ENCODE measurements at regions not wholly inside any gene's neighbourhood (a gene's known extent, or its start where the extent isn't known, plus 50 kb on each side); places are given as distances from the start of the nearest gene placed in this dataset.

- TF ChIP-seq TCF7L2 (IDR thresholded peaks at IDR 0.05; ENCODE audit: borderline replicate concordance, extremely low read depth, insufficient read depth, insufficient read length) = no peak
- no peak for TF ChIP-seq POLR2AphosphoS5 (IDR thresholded peaks at IDR 0.05; ENCODE audit: low read depth, low read length)
- no peak for TF ChIP-seq POLR2A (IDR thresholded peaks at IDR 0.05; ENCODE audit: borderline replicate concordance, extremely low read depth, insufficient read depth, insufficient read length)
- no peak for TF ChIP-seq ZFX (IDR thresholded peaks at IDR 0.05)
Measured at GRCh38 chr2:207387001-207387571, 142.7 kb upstream of the CREB1 start (continued).

- H3K27me3 ChIP-seq (ENCODE audit: insufficient read depth, low read length) = no peaks in the 10 kb centered on the region
- no peak overlapping the region for H3K9ac ChIP-seq (ENCODE audit: low read length)
- no peak overlapping the region for H3K4me3 ChIP-seq (replicated peaks in 1 of 2; ENCODE audit: low read depth in 1 of 2, low read length in 2 of 2)
- no peaks in the 10 kb centered on the region for H3K9me3 ChIP-seq (ENCODE audit: control insufficient read depth in 1 of 2, insufficient read depth in 1 of 2, low read depth in 1 of 2, low read length in 2 of 2)
- ATAC-seq (no peak), DNase-seq (ENCODE audit: low read depth, low spot score) (no peak)
- H3K9me2 ChIP-seq (ENCODE audit: insufficient read depth) = no peaks in the 10 kb centered on the region
- peaks cover 9 to 22% of the 10 kb centered on the region in 2 experiments for H3K4me1 ChIP-seq (ENCODE audit: control insufficient read depth in 1 of 2, insufficient read depth in 2 of 2, low read length in 2 of 2)
- POLR2A ChIA-PET = no interaction called here
- H3K36me3 ChIP-seq (ENCODE audit: control insufficient read depth in 1 of 2, insufficient read depth in 2 of 2, low read length in 2 of 2) = no peaks in the 10 kb centered on the region
- H3K4me2 ChIP-seq (ENCODE audit: low read length) = no peak overlapping the region
- H4K20me1 ChIP-seq (ENCODE audit: insufficient read depth) = no peaks in the 10 kb centered on the region
- no peaks in the 10 kb centered on the region for H3K79me2 ChIP-seq (ENCODE audit: insufficient read depth, low read length)
- RAD21 ChIA-PET (ENCODE audit: low non-redundant PET in 1 of 2, low total read pairs in 2 of 2, uncharacterized antibody in 2 of 2, unreplicated experiment in 2 of 2) = interaction anchor here in 1 of 2 experiments (0.6 kb wide), 1 partner anchor 93 kb away, joined by 3 read pairs; no protein-coding TSS in a partner anchor
- no peak overlapping the region for H3K27ac ChIP-seq (ENCODE audit: low read depth, low read length)
- intact Hi-C loops (cut with micrococcal nuclease) = no loop called here
- TF ChIP-seq MAX (IDR thresholded peaks at IDR 0.05) = no peak
- TF ChIP-seq SP1 (IDR thresholded peaks at IDR 0.05; ENCODE audit: low read depth) = no peak
- TF ChIP-seq YY1 (IDR thresholded peaks at IDR 0.05; ENCODE audit: extremely low read depth, insufficient replicate concordance, low read depth, low read length) = no peak
- no peak for TF ChIP-seq ZBTB33 (IDR thresholded peaks at IDR 0.05; ENCODE audit: extremely low read depth, insufficient replicate concordance, low read length)
- TF ChIP-seq EZH2 (IDR thresholded peaks at IDR 0.05) = no peak
- no peak for TF ChIP-seq JUND (IDR thresholded peaks at IDR 0.05)
- TF ChIP-seq ELF1 (IDR thresholded peaks at IDR 0.05; ENCODE audit: borderline replicate concordance, low read depth) = no peak
- TF ChIP-seq ZNF274 (IDR thresholded peaks at IDR 0.05; ENCODE audit: low read depth, low read length) = no peak
- TF ChIP-seq POLR2AphosphoS5 (IDR thresholded peaks at IDR 0.05; ENCODE audit: low read depth, low read length) = no peak
- TF ChIP-seq ATF3 (IDR thresholded peaks at IDR 0.05) = no peak
- TF ChIP-seq SIN3A (IDR thresholded peaks at IDR 0.05; ENCODE audit: low read depth) = no peak
- no peak for TF ChIP-seq ZFX (IDR thresholded peaks at IDR 0.05)
- no peak for TF ChIP-seq CTCF (IDR thresholded peaks at IDR 0.05 in 2 of 3, conservative IDR thresholded peaks at IDR 0.05 in 1 of 3; ENCODE audit: borderline replicate concordance in 1 of 3, insufficient read depth in 1 of 3, low read depth in 2 of 3, low read length in 2 of 3)
- no peak for TF ChIP-seq EGR1 (IDR thresholded peaks at IDR 0.05; ENCODE audit: low read depth)
- no peak for TF ChIP-seq CEBPB (IDR thresholded peaks at IDR 0.05; ENCODE audit: low read depth)
- TF ChIP-seq POLR2A (IDR thresholded peaks at IDR 0.05; ENCODE audit: borderline replicate concordance, extremely low read depth, insufficient read depth, insufficient read length) = no peak
- no TSS peak for BruUV-seq (replicated peaks)
- no peak overlapping the region for H2AFZ ChIP-seq (ENCODE audit: low read depth, low read length, poor library complexity, severe bottlenecking)
- CTCF ChIA-PET = no interaction called here
Measured at GRCh38 chr2:207390302-207391095, 139.3 kb upstream of the CREB1 start.
